DOHH2 (cell line): ENCODE measurements at regions not wholly inside any gene's neighbourhood (a gene's known extent, or its start where the extent isn't known, plus 50 kb on each side); places are given as distances from the start of the nearest gene placed in this dataset.

Source experiments
- CTCF ChIP-seq: fragments of 200-600 bp; sonication (generic); IDR thresholded peaks from one replicate; pipeline ENCODE4 v1.5.1; 2014; ENCODE audit warnings: antibody characterized with exemption, mild to moderate bottlenecking, low read depth, low read length; ENCODE audit not compliant: poor library complexity, severe bottlenecking
- EZH2phosphoT487 ChIP-seq: fragments of 200-600 bp; sonication (generic); IDR thresholded peaks from 2 replicates; pipeline ENCODE4 v1.6.1; 2017; ENCODE audit warnings: borderline replicate concordance, mild to moderate bottlenecking, antibody characterized with exemption, low read length, moderate library complexity, mixed read lengths

- TF ChIP-seq CTCF (no peak), EZH2phosphoT487 (no peak)
These were observed 173.9 kb upstream of the LHX5 start for GRCh38 chr12:113645603-113646002.
